ENCODE measurements at regions not wholly inside any gene's neighbourhood (a gene's known extent, or its start where the extent isn't known, plus 50 kb on each side); places are given as distances from the start of the nearest gene placed in this dataset.
A peak's percentile ranks its signal among the peaks of the same experiment; 100 is the strongest.

DNA sequence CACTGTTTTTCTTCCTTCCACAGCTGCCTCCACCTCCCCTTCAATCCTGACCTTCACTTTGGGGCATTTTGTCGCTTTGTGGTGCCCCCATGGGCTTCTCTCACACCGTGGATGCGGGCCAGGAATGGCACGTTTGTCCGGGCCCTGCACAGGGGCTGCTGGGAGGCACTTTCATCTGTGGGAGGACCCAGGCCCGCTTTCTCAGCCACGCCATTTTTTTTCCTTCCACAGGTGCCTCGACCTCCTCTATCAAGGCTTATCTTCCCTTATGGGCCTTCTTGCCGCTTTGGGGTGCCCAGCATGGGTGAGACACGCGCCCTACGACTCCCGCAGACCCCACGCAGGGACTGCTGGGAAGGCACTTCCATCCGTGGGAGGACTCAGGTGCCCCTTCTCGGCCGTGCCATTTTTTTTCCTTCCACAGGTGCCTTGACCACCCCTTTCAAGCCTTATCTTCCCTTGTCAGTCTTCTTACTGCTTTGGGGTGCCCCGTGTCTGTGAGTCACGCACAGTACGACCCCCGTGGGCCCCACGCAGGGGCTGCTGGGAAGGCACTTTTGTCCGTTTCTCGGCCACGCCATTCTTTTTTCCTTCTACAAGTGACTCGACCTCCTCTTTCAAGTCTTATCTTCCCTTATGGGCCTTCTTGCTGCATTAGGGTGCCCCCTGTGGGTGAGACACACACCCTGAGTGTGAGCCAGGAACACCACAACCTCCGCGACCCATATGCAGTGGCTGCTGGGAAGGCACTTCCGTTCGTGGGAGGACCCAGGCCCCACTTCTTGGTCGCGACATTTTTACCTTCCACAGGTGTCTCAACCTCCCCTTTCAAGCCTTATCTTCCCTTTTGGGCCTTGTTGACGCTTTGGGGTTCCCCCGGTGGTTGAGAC, 270.7 kb downstream of the ALG10 start:
- DNase-seq, result no peak

DNA sequence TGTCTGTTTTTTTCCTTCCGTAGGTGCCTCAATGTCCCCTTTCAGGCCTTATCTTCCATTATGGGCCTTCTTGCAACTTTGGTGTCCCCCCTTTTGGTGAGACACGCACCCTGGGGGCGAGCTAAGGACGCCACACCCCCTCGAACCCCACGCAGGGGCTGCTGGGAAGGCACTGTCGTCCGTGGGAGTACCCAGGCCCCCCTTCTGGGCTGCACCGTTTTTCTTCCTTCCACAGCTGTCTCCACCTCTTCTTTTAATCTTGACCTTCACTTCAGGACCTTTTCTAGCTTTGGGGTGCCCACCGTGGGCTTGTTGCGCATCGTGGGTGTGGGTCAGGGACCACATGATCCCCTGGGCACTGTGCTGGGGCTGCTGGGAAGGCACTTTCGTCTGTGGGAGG, 271.8 kb downstream of the ALG10 start:
- ChIA-PET POLR2A (no interaction called here), CTCF (no interaction called here)
- H3K4me3 Mint-ChIP-seq, result no peak overlapping the region
- no peaks in the 10 kb centered on the region for H3K4me1 Mint-ChIP-seq
- peaks cover 41% of the 10 kb centered on the region for H3K9me3 Mint-ChIP-seq
- peaks cover 2% of the 10 kb centered on the region for H3K36me3 Mint-ChIP-seq (ENCODE audit: low read depth)
- DNase-seq, result no peak
- H3K27me3 Mint-ChIP-seq, result no peaks in the 10 kb centered on the region
- H3K27ac Mint-ChIP-seq, result no peak overlapping the region

More for the DNA sequence above, 270.7 kb downstream of the ALG10 start:
- CTCF ChIA-PET, result no interaction called here
- Mint-ChIP-seq H3K36me3 (ENCODE audit: low read depth) (peaks cover 2% of the 10 kb centered on the region), H3K4me3 (no peak overlapping the region), H3K27me3 (no peaks in the 10 kb centered on the region), H3K9me3 (peaks cover 38% of the 10 kb centered on the region), H3K27ac (no peak overlapping the region), H3K4me1 (no peaks in the 10 kb centered on the region)
- POLR2A ChIA-PET, result no interaction called here

DNA sequence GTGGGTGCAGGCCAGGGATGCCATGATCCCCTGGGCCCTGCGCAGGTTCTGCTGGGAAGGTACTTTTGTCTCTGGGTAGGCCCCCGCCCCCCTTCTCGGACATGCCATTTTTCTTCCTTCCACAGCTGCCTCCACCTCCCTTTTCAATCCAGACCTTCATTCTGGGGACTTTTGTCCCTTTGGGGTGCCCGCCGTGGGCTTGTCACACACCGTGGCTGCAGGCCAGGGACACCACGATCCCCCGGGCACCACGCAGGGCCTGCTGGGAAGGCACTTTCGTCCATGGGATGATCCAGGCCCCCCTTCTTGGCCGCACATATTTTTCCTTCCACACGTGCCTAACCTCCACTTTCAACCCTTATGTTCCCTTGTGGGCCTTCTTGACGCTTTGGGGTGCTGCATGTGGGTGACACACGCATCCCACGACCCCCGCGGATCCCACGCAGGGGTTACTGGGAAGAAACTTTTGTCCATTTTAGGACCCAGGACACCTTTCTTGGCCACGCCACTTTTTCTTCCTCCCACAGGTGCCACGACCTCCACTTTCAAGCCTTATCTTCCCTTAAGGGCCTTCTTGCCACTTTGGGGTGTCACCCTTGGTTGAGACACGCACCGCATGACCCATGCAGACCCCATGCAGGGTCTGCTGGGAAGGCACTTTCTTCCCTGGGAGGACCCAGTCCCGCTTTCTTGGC, 272.5 kb downstream of the ALG10 start:
- DNase-seq, result no peak
- Mint-ChIP-seq H3K4me1 (no peaks in the 10 kb centered on the region), H3K27me3 (no peaks in the 10 kb centered on the region), H3K9me3 (peaks cover 44% of the 10 kb centered on the region), H3K27ac (no peak overlapping the region), H3K36me3 (ENCODE audit: low read depth) (peaks cover 2% of the 10 kb centered on the region), H3K4me3 (no peak overlapping the region)
- ChIA-PET POLR2A (no interaction called here), CTCF (no interaction called here)

DNA sequence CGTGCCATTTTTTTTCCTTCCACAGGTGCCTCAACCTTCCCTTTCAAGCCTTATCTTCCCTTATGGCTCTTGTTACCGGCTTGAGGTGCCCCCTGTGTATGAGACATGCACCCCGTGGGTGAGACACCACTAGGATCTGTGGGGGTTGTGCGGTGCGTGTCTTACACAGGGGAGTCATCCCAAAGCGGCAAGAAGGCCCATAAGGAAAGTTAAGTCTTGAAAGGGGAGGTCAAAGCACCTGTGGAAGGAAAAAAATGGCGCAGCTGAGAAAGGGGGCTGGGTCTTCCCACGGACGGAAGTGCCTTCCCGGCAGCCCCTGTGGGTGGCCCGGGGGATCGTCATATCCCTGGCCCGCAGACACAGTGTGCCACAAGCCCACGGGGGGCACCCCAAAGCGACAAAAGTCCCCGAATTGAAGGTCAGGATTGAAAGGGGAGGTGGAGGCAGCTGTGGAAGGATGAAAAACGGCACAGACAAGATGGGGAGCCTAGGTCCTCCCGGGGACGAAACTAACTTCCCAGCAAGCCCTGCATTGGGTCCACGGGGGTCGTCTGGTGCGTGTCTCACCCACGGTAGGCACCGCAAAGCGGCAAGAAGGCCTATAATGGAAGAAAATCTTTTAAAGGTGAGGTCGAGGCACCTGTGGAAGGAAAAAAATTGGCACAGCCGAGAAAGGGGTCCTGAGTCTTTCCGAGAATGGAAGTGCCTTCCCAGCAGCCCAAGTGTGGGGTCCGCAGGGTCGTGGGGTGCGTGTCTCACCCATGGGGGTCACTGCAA, 273.3 kb downstream of the ALG10 start:
- Mint-ChIP-seq H3K4me1 (no peaks in the 10 kb centered on the region), H3K27ac (no peak overlapping the region), H3K9me3 (peaks cover 44% of the 10 kb centered on the region), H3K4me3 (no peak overlapping the region), H3K27me3 (no peaks in the 10 kb centered on the region), H3K36me3 (ENCODE audit: low read depth) (peaks cover 2% of the 10 kb centered on the region)
- POLR2A ChIA-PET, result no interaction called here
- DNase-seq, result no peak
- CTCF ChIA-PET, result no interaction called here

GRCh38 chr12:34296143-34297041, 274.1 kb downstream of the ALG10 start:
- ChIA-PET POLR2A (no interaction called here), CTCF (no interaction called here)
- Mint-ChIP-seq H3K9me3 (peaks cover 50% of the 10 kb centered on the region), H3K27ac (no peak overlapping the region), H3K27me3 (no peaks in the 10 kb centered on the region), H3K4me1 (no peaks in the 10 kb centered on the region), H3K36me3 (ENCODE audit: low read depth) (peaks cover 2% of the 10 kb centered on the region), H3K4me3 (no peak overlapping the region)
- no peak for DNase-seq

DNA sequence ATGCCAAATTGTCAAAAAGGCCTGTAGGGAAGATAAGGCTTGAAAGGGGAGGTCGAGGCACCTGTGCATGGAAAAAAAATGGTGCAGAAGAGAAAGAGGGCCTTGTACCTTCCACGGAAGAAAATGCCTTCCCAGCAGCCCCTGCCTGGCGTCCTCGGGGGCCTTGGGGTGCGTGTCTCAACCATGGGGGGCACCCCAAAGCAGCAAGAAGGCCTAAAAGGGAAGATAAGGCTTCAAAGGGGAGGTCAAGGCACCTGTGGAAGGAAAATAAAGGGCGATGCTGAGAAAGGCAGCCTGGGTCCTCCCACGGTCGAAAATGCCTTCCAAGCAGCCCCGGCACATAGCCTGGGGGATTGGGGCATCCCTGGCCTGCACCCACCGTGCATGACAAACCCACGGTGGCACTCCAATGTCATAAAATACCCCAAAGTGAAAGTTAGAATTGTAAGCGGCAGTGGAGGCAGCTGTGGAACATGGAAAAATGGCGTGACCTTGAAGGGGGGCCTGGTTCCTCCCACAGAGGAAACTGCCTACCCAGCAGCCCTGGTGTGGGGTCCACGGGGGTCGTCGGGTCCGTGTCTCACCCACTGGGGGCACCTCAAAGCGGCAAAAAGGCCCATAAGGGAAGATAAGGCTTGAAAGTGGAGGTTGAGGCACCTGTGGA, 275.0 kb downstream of the ALG10 start:
- H3K9me3 Mint-ChIP-seq, result peaks cover 53% of the 10 kb centered on the region
- peaks cover 2% of the 10 kb centered on the region for H3K36me3 Mint-ChIP-seq (ENCODE audit: low read depth)
- no peaks in the 10 kb centered on the region for H3K27me3 Mint-ChIP-seq
- H3K4me1 Mint-ChIP-seq, result no peaks in the 10 kb centered on the region
- H3K27ac Mint-ChIP-seq, result peak overlapping the region; percentile 46
- no peak overlapping the region for H3K4me3 Mint-ChIP-seq
- CTCF ChIA-PET, result no interaction called here
- DNase-seq, result no peak
- POLR2A ChIA-PET, result no interaction called here

DNA sequence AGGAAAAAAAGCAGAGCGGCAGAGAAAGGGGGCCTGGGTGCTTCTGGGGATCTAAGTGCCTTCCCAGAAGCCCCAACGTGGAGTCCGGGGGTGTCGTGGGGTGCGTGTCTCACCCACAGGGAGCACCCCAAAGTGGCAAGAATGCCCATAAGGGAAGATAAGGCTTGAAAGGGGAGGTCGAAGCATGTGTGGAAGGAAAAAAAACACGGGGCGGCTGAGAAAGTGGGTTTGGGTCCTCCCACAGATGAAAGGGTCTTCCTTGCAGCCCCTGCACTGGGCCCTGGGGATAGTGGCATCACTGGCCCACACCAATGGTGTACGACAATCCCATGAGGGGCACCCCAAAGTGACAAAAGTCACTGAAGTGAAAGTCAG, 275.5 kb downstream of the ALG10 start:
- POLR2A ChIA-PET, result no interaction called here
- peaks cover 2% of the 10 kb centered on the region for H3K36me3 Mint-ChIP-seq (ENCODE audit: low read depth)
- no peak overlapping the region for H3K4me3 Mint-ChIP-seq
- peaks cover 49% of the 10 kb centered on the region for H3K9me3 Mint-ChIP-seq
- DNase-seq, result no peak
- CTCF ChIA-PET, result no interaction called here
- no peaks in the 10 kb centered on the region for H3K4me1 Mint-ChIP-seq
- no peaks in the 10 kb centered on the region for H3K27me3 Mint-ChIP-seq
- H3K27ac Mint-ChIP-seq, result no peak overlapping the region

DNA sequence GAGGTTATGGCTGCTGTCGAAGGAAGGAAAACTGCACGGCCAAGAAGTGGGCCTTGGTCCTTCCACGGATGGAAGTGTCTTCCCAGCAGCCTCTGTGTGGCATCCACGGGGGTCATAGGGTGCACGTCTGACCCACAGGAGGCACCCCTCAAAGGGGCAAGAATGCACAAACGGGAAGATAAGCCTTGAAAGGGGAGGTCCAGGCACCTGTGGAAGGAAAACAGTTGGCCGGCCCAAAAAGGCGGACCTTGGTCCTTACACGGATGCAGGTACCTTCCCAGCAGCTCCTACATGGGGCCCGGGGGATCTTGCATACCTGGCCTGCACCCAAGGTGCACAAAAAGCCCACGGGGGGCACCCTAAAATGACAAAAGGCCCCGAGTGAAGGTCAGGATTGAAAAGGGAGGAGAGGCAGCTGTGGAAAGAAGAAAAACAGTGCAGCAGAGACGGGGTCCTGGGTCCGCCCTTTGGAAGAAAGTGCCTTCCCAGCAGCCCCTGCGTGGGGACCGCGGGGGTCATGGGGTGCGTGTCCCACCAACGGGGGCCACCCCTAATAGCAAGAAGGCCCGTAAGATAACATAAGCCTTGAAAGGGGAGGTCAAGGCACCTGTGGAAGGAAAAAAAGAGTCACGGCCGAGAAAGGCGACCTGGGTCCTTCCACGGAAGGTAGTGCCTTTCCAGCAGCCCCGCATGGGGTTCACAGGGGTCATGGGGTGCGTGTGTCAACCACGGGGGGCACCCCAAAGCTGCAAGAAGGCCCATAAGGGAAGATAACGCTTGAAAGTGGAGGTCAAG, 276.1 kb downstream of the ALG10 start:
- Mint-ChIP-seq H3K4me1 (no peaks in the 10 kb centered on the region), H3K27me3 (no peaks in the 10 kb centered on the region), H3K36me3 (ENCODE audit: low read depth) (no peaks in the 10 kb centered on the region), H3K27ac (no peak overlapping the region), H3K9me3 (peaks cover 50% of the 10 kb centered on the region), H3K4me3 (no peak overlapping the region)
- DNase-seq, result no peak
- CTCF ChIA-PET, result no interaction called here
- POLR2A ChIA-PET, result no interaction called here

- Mint-ChIP-seq H3K27me3 (no peaks in the 10 kb centered on the region), H3K9me3 (peaks cover 51% of the 10 kb centered on the region), H3K27ac (no peak overlapping the region), H3K4me1 (no peaks in the 10 kb centered on the region), H3K36me3 (ENCODE audit: low read depth) (no peaks in the 10 kb centered on the region), H3K4me3 (no peak overlapping the region)
- ChIA-PET POLR2A (no interaction called here), CTCF (no interaction called here)
- no peak for DNase-seq
Measured at GRCh38 chr12:34298971-34299801, 276.9 kb downstream of the ALG10 start.

- POLR2A ChIA-PET, result no interaction called here
- CTCF ChIA-PET, result no interaction called here
- H3K4me1 Mint-ChIP-seq, result no peaks in the 10 kb centered on the region
- DNase-seq, result no peak
- no peaks in the 10 kb centered on the region for H3K27me3 Mint-ChIP-seq
- H3K4me3 Mint-ChIP-seq, result no peak overlapping the region
- peaks cover 49% of the 10 kb centered on the region for H3K9me3 Mint-ChIP-seq
- H3K36me3 Mint-ChIP-seq (ENCODE audit: low read depth), result no peaks in the 10 kb centered on the region
- H3K27ac Mint-ChIP-seq, result no peak overlapping the region
Measured at GRCh38 chr12:34299802-34300193, 277.5 kb downstream of the ALG10 start.
